NCI-H1105 treated with DMSO at 0.1 percent for 48 hours (cell line): ENCODE measurements at regions not wholly inside any gene's neighbourhood (a gene's known extent, or its start where the extent isn't known, plus 50 kb on each side); places are given as distances from the start of the nearest gene placed in this dataset.
"Not testable (repeated sequence)": the region's sequence is repeated elsewhere in the genome, so short reads cannot be mapped to it uniquely, and the experiment has no call there.

ENCODE experiments used
- DNase-seq: peaks from one replicate; lab custom pipeline; 2025; lab: John Stamatoyannopoulos, UW

GRCh38 chr10:117748058-117748457, 205.5 kb downstream of the EMX2 start:
- no peak for DNase-seq

DNA sequence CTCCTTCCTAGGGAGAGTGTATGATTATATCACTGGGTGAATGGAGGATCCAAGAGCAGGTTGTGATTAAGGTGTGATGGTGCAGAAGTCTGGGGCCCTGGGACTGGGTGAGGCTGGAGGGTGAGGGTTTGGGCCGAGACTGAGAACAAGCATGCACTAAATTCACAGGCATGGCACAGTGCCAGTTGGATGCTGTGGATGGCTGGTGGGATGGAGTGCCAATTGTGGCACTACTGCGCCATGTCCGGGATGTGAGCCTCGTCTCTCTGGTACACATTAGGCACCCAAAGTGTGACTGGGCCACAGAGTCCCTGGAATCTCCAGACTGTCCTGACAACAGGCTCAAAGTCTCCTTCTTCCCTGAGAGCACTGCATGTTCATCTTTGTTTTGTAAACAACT, 208.1 kb downstream of the EMX2 start:
- DNase-seq = no peak

GRCh38 chr10:117751259-117751658, 208.7 kb downstream of the EMX2 start:
- DNase-seq = no peak

DNA sequence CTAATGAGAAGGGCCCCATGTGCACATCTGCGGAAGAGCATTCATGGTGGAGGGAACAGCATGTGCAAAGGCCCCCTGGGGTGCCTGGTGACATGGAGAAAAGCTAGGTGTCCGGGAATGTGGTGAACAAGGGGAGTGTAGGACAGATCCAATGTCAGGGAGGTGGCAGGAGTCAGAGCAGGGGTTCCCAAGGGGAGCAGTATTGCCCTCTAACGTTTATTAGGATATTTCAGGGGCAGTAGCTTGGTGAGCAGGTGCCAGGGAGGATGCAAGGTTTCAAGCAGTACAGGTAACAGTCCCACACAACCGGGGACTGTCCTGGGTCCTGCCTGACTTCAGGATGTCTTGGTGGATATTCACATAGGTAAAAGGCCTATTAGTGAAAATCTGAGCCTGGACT, 209.6 kb downstream of the EMX2 start:
- DNase-seq = no peak

DNA sequence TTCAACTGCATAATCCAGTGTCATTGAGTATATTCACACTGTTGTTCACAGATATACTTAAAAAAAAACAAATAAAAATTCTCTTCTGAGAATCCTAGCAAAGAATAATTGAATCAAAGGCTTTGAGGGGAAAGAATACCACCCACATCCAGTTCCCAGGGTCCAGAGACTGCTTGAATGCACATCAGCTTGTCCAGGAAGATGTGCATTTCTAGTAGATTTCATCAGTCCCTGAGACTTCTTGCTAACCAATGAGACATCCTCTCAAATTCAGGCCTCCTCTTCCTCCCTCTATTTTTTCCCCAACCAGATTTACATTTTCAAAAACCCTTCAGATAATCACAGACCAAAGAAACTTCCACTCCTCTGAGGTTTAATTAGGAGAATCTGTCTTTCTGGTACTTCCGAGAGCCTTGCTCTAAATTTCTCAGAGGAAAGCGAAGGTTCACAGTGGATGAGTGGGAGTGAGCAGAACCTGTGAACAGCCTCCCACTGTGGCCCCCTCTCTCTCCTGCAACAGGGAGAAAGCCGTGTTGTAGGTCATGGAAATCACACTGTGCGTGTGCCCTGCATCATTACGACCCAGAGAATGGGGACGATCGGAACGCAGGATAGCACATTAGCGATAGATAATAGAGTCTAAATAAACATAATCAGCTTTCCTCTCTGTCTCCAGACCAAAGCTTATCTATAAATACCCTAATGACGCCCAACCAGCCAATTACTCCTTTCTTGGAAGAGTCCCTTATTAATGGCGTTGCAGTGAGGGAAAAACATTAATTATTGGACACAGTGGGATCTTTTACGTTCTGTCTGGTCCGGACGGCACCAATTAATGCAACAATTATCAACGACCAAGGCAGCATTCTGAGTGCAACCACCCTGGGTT, 212.5 kb downstream of the EMX2 start:
- no peak for DNase-seq

DNA sequence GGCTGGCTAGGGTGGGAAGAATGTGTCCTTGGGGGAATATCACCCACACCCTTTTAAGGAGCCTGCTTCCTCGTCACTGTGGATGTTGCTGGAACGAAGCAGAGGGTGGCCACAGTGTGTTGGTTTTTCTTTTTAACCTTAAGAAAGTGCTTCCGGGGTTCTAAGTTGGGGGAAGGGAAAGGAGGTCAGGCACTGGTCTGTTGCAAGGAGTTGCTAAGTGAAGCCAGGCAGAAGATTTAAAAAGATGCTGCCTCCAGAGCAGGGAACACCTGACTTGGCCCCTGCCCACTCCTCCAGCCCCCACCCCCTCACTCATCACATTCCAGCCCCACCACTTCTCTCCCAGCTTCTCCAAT, 213.1 kb downstream of the EMX2 start:
- no peak for DNase-seq

- no peak for DNase-seq
Observed at GRCh38 chr10:117757086-117757720, 214.7 kb downstream of the EMX2 start.

DNA sequence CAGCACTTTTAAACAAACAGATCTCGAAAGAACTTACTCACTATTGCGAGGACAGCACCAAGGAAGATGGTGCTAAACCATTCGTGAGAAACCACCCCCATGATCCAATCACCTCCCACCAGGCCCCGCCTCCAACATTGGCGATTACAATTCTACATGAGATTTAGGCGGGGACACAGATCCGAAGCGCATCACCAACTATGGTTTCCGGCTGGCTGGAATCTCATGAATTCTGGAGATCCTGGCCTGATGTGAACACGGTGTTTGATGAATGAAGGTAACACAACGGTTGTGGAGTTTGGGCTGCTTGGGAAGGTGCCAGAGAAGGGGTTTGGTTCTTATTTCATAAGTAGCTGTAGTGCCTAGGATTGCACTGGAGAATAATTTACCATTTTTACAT, 216.7 kb downstream of the EMX2 start:
- no peak for DNase-seq

- no peak for DNase-seq
Observed at GRCh38 chr10:117761695-117762094, 219.1 kb downstream of the EMX2 start.

- DNase-seq = no peak
Observed at GRCh38 chr10:117762126-117762818, 219.7 kb downstream of the EMX2 start.

DNA sequence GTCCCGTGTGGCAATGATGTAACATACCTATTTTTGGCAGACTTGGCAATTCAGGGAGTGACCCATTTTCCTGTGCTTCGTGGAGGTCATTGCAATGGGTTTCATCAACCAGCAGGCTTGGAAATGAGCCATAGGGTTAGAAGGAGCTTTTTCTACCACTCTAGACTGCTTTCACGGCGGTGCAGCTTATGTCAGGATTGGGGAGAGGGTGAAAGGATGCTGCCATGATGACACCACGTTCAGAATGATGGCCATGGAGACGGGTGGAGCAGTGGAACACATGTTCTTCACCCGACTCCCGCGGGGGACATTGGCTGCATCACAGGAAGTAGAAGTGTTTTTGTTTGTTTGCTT, 220.2 kb downstream of the EMX2 start:
- no peak for DNase-seq

DNA sequence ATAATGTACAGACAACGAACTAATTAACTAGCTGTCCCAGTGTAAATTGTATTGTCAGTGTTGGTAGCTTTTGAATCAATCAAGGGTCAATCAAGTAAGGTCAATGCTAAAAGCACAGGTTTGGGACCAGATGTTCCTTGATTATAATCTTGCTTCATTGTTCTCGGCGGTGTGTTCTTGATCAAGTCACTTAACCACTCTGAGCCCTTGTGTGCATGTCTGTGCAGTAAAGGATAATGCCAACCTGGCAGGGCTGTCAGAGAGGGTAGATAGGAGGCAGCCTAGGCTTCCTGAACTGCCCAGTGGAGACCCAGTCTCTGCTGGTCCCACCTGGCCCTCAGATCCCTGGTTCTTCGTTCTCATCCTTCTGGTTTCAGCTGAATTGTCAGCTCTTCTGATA, 221.0 kb downstream of the EMX2 start:
- DNase-seq = no peak

GRCh38 chr10:117768333-117769042, 225.9 kb downstream of the EMX2 start:
- no peak for DNase-seq

DNA sequence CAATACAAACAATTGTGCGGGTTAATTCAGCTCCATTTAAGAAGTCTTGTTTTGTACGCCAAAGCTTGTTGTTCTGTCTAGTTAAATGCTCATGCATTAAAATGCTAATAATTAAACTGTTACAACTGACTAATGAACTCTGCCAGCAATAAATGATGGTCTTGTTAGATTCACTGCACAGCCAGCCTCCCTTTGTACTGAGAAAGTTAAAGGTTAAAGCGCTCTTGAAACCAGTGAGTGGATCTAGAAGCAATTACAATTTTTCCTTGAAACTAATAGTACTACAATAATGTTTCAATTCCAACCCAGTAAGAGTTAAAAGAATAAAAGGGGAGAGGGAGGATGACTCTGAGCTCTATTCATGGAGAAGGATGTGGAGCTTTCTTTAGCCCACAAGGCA, 233.0 kb downstream of the EMX2 start:
- no peak for DNase-seq

DNA sequence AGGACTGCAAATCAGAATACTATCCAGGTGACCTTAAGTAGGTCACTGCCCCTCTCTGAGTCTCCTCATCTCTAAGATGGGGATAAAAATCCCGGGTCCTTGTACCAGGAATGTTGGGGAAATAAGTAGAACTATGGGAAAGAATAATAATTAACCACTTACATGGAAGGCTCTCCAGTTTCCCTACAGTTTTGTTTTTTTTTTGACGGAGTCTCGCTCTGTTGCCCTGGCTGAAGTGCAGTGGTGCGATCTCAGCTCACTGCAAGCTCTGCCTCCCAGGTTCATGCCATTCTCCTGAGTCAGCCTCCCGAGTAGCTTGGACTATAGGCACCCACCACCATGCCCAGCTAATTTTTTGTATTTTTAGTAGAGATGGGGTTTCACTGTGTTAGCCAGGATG, 234.7 kb downstream of the EMX2 start:
- DNase-seq = not testable (repeated sequence)

- no peak for DNase-seq
Observed at GRCh38 chr10:117778241-117778640, 235.7 kb downstream of the EMX2 start.

DNA sequence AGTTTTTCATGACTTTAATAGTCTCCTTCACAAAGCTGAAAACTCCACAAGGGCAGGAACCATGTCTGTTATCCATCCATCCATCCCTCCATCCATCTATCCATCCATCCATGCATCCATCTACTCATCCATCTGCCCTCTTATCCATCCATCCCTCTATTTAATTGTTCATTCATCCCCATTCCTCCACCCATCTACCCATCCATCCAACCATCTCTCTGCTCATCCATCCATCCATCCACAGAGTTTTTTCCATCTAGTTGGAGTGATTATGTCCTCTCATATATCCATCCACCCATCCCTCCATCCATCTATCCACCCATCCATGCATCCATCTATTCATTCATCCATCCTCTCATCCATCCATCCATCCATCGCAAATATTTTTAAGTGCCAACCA, 237.9 kb downstream of the EMX2 start:
- DNase-seq = no peak

GRCh38 chr10:117781216-117781831, 238.8 kb downstream of the EMX2 start:
- DNase-seq = no peak

DNA sequence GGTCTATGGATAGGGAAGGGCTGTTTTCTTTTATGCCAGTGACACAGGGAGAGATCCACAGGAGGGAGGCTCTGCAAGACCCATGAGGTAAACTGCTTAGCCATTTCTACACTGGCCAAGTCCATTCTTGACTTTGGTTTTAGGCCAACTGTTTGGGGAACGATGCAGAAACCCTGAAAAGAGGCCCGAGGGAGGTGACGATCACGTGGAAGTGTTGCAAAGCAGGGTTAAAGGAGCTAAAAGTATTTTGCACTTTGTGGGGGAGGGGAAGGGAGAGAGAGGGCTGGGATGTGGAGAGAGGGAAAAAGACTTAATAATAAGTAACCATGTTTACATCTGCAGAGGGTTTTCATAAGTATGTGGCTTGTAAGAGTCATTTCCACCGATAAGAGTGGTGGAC, 239.7 kb downstream of the EMX2 start:
- DNase-seq = no peak

DNA sequence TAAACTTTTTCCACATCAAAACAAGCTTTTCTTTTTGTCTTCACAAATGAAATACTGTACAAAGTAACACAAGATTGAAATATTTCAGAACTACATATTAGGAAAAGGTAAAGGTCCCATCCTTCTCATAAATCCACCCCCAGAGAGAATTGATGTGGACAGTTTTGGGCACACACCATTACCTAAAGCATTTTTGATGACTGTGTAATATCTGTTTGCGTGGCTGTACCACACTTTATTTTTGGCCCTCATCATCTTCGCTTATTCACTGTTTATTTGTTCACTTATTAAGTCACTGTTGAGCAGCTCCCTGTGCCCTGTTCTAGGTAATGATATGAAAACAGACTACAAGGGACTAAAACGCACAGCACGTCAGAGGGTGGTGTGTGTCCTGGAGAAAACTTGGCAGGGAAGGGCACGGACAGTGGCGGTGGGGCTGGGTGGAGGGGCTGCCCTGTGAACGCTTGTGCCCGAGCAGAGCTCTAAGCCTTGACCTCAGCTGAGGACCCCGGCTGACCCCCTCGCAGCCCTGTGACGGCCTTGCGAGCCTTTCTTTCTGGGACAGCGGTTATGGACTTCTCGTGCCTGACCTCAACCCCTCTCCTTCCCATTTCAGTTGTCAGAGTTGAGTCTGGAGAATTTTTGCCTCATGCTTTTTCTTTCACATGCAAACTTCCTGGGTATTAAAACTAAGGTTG, 241.3 kb downstream of the EMX2 start:
- no peak for DNase-seq

- DNase-seq = no peak
Observed at GRCh38 chr10:117784776-117785175, 242.2 kb downstream of the EMX2 start.

DNA sequence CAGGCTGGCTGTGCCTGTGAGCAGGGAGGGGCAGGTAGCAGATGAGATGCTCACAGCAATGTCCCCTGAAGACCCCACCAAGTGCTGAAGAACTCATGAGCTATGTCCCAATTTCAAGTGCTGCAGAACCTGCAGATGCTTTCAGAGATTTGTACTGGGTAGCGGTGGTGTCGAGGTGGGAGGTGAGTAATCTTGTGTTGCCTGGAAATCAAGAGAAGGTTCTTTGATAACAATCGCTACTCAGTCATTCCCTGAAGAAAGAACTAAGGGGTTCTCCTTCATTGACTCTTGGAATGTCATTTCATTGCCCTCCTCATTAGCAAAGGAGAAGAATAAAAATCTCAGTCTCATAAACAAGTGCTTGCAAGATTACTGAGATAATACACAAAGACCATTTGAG, 246.4 kb downstream of the EMX2 start:
- no peak for DNase-seq
